RWPE2 (cell line): ENCODE measurements at regions not wholly inside any gene's neighbourhood (a gene's known extent, or its start where the extent isn't known, plus 50 kb on each side); places are given as distances from the start of the nearest gene placed in this dataset.

ENCODE experiments used
- ATAC-seq: fragments of 200-7000 bp; cut with Tn5 transposase; 3 replicates; pipeline ENCODE4 v1.9.1; 2021; ENCODE audit warnings: low read depth
- DNase-seq: peaks from one replicate; pipeline ENCODE4 v3.0.0-alpha.2; 2020; ENCODE audit warnings: low spot score
- H3K27ac ChIP-seq: fragments of 450-650 bp; 2 replicates; pipeline ENCODE4 v1.5.1; 2017; ENCODE audit warnings: mild to moderate bottlenecking; ENCODE audit not compliant: poor library complexity, severe bottlenecking
- H3K27me3 ChIP-seq: fragments of 250-450 bp; sonication (Bioruptor Pico); 2 replicates; pipeline ENCODE4 v1.5.1; 2021; ENCODE audit warnings: mild to moderate bottlenecking, moderate library complexity; ENCODE audit not compliant: insufficient read depth, poor library complexity, severe bottlenecking
- H3K36me3 ChIP-seq: fragments of 250-450 bp; sonication (Bioruptor Pico); 2 replicates; pipeline ENCODE4 v1.5.1; 2020; ENCODE audit warnings: low read depth, mild to moderate bottlenecking, moderate library complexity
- H3K4me1 ChIP-seq: fragments of 250-450 bp; sonication (Bioruptor Pico); 2 replicates; pipeline ENCODE4 v1.5.1; 2021; ENCODE audit warnings: mild to moderate bottlenecking, moderate library complexity; ENCODE audit not compliant: insufficient read depth, poor library complexity, severe bottlenecking
- H3K4me3 ChIP-seq: fragments of 250-450 bp; sonication (Bioruptor Pico); 2 replicates; pipeline ENCODE4 v1.5.1; 2021; ENCODE audit warnings: mild to moderate bottlenecking, moderate library complexity; ENCODE audit not compliant: severe bottlenecking
- H3K9me3 ChIP-seq: fragments of 250-450 bp; sonication (Bioruptor Pico); 2 replicates; pipeline ENCODE4 v1.5.1; 2021; ENCODE audit warnings: mild to moderate bottlenecking, moderate library complexity; ENCODE audit not compliant: severe bottlenecking
- TF ChIP-seq, protein P1 (sequence below): fragments of 450-650 bp; IDR thresholded peaks from one replicate; pipeline ENCODE4 v1.5.1; 2017; ENCODE audit warnings: mild to moderate bottlenecking, moderate library complexity; ENCODE audit not compliant: poor library complexity, severe bottlenecking

DNA sequence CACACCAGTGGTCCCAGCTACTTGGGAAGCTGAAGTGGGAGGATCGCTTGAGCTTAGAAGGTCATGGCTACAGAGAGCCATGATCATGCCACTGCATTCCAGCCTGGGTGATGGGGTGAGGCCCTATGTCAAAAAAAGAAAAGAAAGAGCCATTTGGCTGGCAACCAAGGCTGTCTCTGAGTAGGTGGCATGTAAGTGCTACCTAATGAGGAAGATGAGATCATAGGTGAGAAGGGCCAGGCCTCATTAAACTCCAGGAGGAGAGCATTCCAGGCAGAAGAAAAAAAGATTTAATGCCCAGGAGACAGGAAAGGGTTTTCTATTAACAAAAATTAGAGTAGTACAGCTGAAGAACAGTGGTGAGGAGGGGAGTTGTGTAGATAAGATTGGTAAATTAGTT, 103.4 kb upstream of the ZNF678 start:
- TF ChIP-seq, protein P1, sequence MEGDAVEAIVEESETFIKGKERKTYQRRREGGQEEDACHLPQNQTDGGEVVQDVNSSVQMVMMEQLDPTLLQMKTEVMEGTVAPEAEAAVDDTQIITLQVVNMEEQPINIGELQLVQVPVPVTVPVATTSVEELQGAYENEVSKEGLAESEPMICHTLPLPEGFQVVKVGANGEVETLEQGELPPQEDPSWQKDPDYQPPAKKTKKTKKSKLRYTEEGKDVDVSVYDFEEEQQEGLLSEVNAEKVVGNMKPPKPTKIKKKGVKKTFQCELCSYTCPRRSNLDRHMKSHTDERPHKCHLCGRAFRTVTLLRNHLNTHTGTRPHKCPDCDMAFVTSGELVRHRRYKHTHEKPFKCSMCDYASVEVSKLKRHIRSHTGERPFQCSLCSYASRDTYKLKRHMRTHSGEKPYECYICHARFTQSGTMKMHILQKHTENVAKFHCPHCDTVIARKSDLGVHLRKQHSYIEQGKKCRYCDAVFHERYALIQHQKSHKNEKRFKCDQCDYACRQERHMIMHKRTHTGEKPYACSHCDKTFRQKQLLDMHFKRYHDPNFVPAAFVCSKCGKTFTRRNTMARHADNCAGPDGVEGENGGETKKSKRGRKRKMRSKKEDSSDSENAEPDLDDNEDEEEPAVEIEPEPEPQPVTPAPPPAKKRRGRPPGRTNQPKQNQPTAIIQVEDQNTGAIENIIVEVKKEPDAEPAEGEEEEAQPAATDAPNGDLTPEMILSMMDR: no peak
- H3K4me3 ChIP-seq: no peak overlapping the region
- DNase-seq: no peak
- H3K9me3 ChIP-seq: no peaks in the 10 kb centered on the region
- H3K27ac ChIP-seq: no peak overlapping the region
- no peaks in the 10 kb centered on the region for H3K4me1 ChIP-seq
- no peaks in the 10 kb centered on the region for H3K36me3 ChIP-seq
- no peaks in the 10 kb centered on the region for H3K27me3 ChIP-seq
- ATAC-seq: no peak

DNA sequence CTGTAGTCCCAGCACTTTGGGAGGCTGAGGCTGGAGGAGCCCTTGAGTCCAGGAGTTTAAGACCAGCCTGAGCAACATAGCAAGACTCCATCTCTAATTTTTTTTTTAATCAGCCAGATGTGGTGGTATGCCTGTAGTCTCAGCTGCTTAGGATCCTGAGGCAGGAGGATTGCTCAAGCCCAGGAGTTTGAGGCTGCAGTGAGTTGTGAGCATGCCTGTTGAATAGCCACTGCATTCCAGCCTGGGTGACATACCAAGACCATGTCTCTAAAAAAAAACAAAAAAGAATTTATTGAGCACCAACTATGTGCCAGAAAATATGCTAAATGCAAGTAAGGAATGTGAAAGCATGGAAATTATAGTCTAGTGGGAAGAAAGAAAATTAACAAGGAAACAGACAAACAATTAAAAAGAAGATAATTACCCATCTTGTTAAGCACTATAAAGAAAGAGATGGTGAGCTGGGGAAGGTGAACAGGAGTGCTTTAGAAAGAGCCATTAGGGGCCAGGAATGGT, 104.0 kb upstream of the ZNF678 start:
- ATAC-seq (no peak), DNase-seq (no peak)
- H3K27me3 ChIP-seq: no peaks in the 10 kb centered on the region
- H3K27ac ChIP-seq: no peak overlapping the region
- TF ChIP-seq, protein P1: no peak
- no peaks in the 10 kb centered on the region for H3K9me3 ChIP-seq
- H3K4me3 ChIP-seq: no peak overlapping the region
- no peaks in the 10 kb centered on the region for H3K4me1 ChIP-seq
- no peaks in the 10 kb centered on the region for H3K36me3 ChIP-seq

DNA sequence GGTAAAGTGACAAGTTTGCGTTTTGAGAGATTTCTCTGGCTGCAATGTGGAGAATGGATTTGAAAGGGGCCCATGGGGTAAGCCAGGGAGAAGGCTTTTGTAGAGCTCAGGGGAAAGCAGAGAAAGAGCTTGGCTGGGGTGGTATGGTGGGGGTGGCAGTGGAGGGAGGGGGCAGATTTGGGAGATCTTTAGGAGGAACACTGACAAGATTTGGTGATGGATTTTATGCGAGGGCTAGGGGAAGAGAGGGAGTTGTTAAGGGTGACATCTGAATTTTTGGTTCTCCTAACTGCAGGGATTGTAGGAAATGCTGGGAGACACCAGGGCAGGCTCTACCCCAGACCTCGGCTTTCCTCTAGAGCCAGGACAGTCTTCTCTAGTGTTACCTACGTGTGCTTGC, 108.7 kb upstream of the ZNF678 start:
- Histone ChIP-seq H3K9me3 (no peaks in the 10 kb centered on the region), H3K4me1 (no peaks in the 10 kb centered on the region), H3K27ac (no peak overlapping the region), H3K36me3 (no peaks in the 10 kb centered on the region), H3K27me3 (no peaks in the 10 kb centered on the region), H3K4me3 (no peak overlapping the region)
- TF ChIP-seq, protein P1: no peak
- ATAC-seq (no peak), DNase-seq (no peak)

DNA sequence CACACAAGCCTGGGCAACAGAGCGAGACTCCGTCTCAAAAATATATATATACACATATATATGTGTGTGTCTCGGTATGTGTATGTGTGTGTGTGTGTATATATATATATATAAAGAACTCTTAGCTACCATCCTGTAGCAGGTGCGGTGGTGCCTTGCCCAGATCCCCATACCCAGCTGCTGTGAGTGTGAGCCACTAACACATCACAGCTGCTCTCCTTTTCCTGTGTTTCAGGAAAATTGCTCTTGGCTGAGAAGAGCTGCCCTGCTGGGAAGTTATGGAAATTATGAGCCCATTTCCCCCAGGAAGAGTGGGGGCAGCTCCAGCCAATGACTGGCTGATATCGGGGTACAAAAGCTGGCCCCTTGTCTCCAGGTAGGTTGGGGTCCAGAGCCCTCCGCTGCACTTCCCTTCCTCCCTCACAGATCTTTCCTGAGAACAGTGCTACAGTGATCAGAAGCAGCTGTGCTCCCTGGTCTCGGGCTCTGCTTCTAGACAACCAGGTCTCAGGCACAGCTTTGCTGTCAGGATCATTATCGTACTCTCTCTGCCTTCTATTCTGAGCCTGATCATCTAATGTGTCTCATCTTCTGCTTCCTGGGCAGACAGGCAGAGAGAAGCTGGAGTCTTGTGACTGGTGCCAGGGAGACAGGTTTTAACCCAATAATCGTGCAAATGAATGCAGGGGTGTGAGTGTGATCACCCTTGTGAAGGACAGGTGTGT, 109.6 kb upstream of the ZNF678 start:
- H3K4me3 ChIP-seq: no peak overlapping the region
- TF ChIP-seq, protein P1: no peak
- no peaks in the 10 kb centered on the region for H3K27me3 ChIP-seq
- no peaks in the 10 kb centered on the region for H3K36me3 ChIP-seq
- H3K9me3 ChIP-seq: no peaks in the 10 kb centered on the region
- no peak for ATAC-seq
- H3K4me1 ChIP-seq: no peaks in the 10 kb centered on the region
- no peak overlapping the region for H3K27ac ChIP-seq
- DNase-seq: no peak

DNA sequence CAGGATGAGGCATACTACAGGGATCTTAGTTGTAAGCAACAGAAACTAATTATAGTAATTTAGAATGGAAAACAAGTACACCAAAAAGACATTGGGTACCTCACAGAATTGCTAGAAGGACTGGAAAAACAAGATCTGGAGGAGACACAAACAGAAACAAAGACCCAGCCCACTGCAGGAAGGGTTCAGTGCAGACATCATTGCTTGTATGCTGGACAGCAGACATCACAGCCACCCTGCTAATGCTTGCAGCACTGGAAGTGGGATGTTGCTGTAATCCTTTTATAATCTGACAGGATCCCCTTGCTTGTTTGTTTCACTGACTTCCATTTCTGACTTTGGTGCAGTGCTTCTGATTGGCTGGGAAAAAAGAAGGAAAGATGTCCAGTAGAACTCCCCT, 111.4 kb upstream of the ZNF678 start:
- ATAC-seq (no peak), DNase-seq (no peak)
- no peaks in the 10 kb centered on the region for H3K36me3 ChIP-seq
- no peaks in the 10 kb centered on the region for H3K9me3 ChIP-seq
- no peak overlapping the region for H3K27ac ChIP-seq
- TF ChIP-seq, protein P1: no peak
- H3K4me3 ChIP-seq: no peak overlapping the region
- no peaks in the 10 kb centered on the region for H3K4me1 ChIP-seq
- H3K27me3 ChIP-seq: no peaks in the 10 kb centered on the region
